LoVo (cell line): ENCODE measurements at regions not wholly inside any gene's neighbourhood (a gene's known extent, or its start where the extent isn't known, plus 50 kb on each side); places are given as distances from the start of the nearest gene placed in this dataset.

ENCODE experiments used
- DNase-seq: peaks from one replicate; pipeline ENCODE4 v3.0.0-alpha.2; 2016; ENCODE audit warnings: low spot score

- DNase-seq, result no peak
Observed at GRCh38 chr3:94179059-94179458, 116.2 kb downstream of the NSUN3 start.

GRCh38 chr3:94183551-94183950, 120.7 kb downstream of the NSUN3 start:
- DNase-seq, result no peak

- no peak for DNase-seq
Observed at GRCh38 chr3:94184781-94185180, 121.9 kb downstream of the NSUN3 start.

- DNase-seq, result no peak
Observed at GRCh38 chr3:94185753-94186152, 122.9 kb downstream of the NSUN3 start.

- no peak for DNase-seq
Observed at GRCh38 chr3:94187697-94188096, 124.8 kb downstream of the NSUN3 start.

- no peak for DNase-seq
Observed at GRCh38 chr3:94195381-94195780, 132.5 kb downstream of the NSUN3 start.

- no peak for DNase-seq
Observed at GRCh38 chr3:94206291-94206690, 143.4 kb downstream of the NSUN3 start.

GRCh38 chr3:94210256-94210655, 147.4 kb downstream of the NSUN3 start:
- DNase-seq, result no peak

- DNase-seq, result no peak
Observed at GRCh38 chr3:94217406-94217805, 154.5 kb downstream of the NSUN3 start.

GRCh38 chr3:94220426-94220825, 157.6 kb downstream of the NSUN3 start:
- DNase-seq, result no peak

- DNase-seq, result no peak
Observed at GRCh38 chr3:94221829-94222228, 159.0 kb downstream of the NSUN3 start.

- DNase-seq, result no peak
Observed at GRCh38 chr3:94225148-94225865, 162.4 kb downstream of the NSUN3 start.

GRCh38 chr3:94226078-94226477, 163.2 kb downstream of the NSUN3 start:
- DNase-seq, result no peak

GRCh38 chr3:94232921-94233320, 170.1 kb downstream of the NSUN3 start:
- no peak for DNase-seq

- peak; percentile 20 for DNase-seq
Observed at GRCh38 chr3:94234177-94234788, 171.4 kb downstream of the NSUN3 start.

GRCh38 chr3:94241986-94242385, 179.1 kb downstream of the NSUN3 start:
- DNase-seq, result no peak

GRCh38 chr3:94246171-94246570, 183.3 kb downstream of the NSUN3 start:
- no peak for DNase-seq

GRCh38 chr3:94248042-94248441, 185.2 kb downstream of the NSUN3 start:
- no peak for DNase-seq

GRCh38 chr3:94249491-94250079, 186.7 kb downstream of the NSUN3 start:
- DNase-seq, result peak; percentile 61

GRCh38 chr3:94251566-94251965, 188.7 kb downstream of the NSUN3 start:
- DNase-seq, result no peak

- DNase-seq, result no peak
Observed at GRCh38 chr3:94252316-94252715, 189.5 kb downstream of the NSUN3 start.

GRCh38 chr3:94256888-94257813, 194.3 kb downstream of the NSUN3 start:
- DNase-seq, result no peak
